ENCODE measurements at regions not wholly inside any gene's neighbourhood (a gene's known extent, or its start where the extent isn't known, plus 50 kb on each side); places are given as distances from the start of the nearest gene placed in this dataset.

- no peak for TF ChIP-seq CTCF (IDR thresholded peaks at IDR 0.05; ENCODE audit: low read length)
- no peak for TF ChIP-seq EZH2phosphoT487 (IDR thresholded peaks at IDR 0.05; ENCODE audit: low read length)
- no peak for TF ChIP-seq EZH2 (optimal IDR thresholded peaks at IDR 0.05; ENCODE audit: low read depth, low read length)
Measured at GRCh38 chr11:87879118-87879517, 296.1 kb downstream of the RAB38 start.

Data from MM.1S (cell line).